Prostate gland (tissue), 2 donors: ENCODE measurements at regions not wholly inside any gene's neighbourhood (a gene's known extent, or its start where the extent isn't known, plus 50 kb on each side); places are given as distances from the start of the nearest gene placed in this dataset.

Experiments used
- POLR2AphosphoS5 ChIP-seq: sonication (generic); formaldehyde crosslinking; IDR thresholded peaks from one replicate; pipeline ENCODE4 v1.6.1; 2017; ENCODE audit warnings: antibody characterized with exemption
- TF ChIP-seq, protein P1 (sequence below), 4 experiments: fragments of 200-600 bp in 2 of 4; fragments of 450-650 bp in 2 of 4; sonication (generic) in 2 of 4; IDR thresholded peaks; 1 replicate in 3 of 4; 2 replicates in 1 of 4; pipeline ENCODE4 v1.5.1; 2016 to 2019; ENCODE audit warnings: antibody characterized with exemption in 4 of 4, mild to moderate bottlenecking in 2 of 4, moderate library complexity in 2 of 4

DNA sequence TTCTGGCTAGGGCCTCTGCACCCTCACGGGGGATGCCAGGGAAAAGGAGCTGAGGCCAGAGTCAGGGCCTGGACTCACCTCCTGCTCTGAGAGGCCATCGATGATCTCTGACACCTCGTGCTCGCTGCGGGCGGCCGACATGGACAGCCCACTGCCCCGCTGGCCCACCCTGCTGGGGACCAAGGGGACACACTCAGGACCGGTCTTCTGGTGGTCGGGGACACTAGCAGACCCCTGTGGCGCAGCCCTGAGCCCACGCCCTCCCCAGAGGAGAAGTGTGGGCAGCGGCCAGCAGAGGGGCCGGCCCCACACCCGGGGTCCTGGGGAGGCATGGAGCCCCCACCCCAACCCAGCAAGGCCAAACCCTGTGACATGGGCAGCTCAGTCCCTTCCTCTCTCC, 134.6 kb downstream of the RFLNA start:
- TF ChIP-seq POLR2AphosphoS5: no peak
- TF ChIP-seq, protein P1, sequence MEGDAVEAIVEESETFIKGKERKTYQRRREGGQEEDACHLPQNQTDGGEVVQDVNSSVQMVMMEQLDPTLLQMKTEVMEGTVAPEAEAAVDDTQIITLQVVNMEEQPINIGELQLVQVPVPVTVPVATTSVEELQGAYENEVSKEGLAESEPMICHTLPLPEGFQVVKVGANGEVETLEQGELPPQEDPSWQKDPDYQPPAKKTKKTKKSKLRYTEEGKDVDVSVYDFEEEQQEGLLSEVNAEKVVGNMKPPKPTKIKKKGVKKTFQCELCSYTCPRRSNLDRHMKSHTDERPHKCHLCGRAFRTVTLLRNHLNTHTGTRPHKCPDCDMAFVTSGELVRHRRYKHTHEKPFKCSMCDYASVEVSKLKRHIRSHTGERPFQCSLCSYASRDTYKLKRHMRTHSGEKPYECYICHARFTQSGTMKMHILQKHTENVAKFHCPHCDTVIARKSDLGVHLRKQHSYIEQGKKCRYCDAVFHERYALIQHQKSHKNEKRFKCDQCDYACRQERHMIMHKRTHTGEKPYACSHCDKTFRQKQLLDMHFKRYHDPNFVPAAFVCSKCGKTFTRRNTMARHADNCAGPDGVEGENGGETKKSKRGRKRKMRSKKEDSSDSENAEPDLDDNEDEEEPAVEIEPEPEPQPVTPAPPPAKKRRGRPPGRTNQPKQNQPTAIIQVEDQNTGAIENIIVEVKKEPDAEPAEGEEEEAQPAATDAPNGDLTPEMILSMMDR (IDR thresholded peaks at IDR 0.05): no peak
